Loucy (cell line): ENCODE measurements at regions not wholly inside any gene's neighbourhood (a gene's known extent, or its start where the extent isn't known, plus 50 kb on each side); places are given as distances from the start of the nearest gene placed in this dataset.

Source experiments
- H2AFZ ChIP-seq: fragments of 200-600 bp; sonication (generic); 2 replicates; pipeline ENCODE4 v1.6.0; 2016; ENCODE audit warnings: antibody characterized with exemption, mild to moderate bottlenecking, low read length, moderate library complexity
- H3F3A ChIP-seq: fragments of 200-600 bp; 2 replicates; pipeline ENCODE4 v1.6.0; 2016; ENCODE audit warnings: antibody characterized with exemption, low read depth, mild to moderate bottlenecking
- H3K27me3 ChIP-seq: fragments of 200-600 bp; sonication (generic); 2 replicates; pipeline ENCODE4 v1.6.1; 2014; ENCODE audit warnings: low read length, mild to moderate bottlenecking; ENCODE audit not compliant: insufficient read depth, poor library complexity, severe bottlenecking
- H3K36me3 ChIP-seq: fragments of 200-600 bp; sonication (generic); 2 replicates; pipeline ENCODE4 v1.6.1; 2016; ENCODE audit warnings: low read length; ENCODE audit not compliant: insufficient read depth
- H3K4me1 ChIP-seq: fragments of 200-600 bp; sonication (generic); 2 replicates; pipeline ENCODE4 v1.5.1; 2014; ENCODE audit warnings: low read length, mild to moderate bottlenecking; ENCODE audit not compliant: insufficient read depth, poor library complexity, severe bottlenecking
- H3K4me2 ChIP-seq: fragments of 200-600 bp; sonication (generic); 2 replicates; pipeline ENCODE4 v1.6.0; 2014; ENCODE audit warnings: antibody characterized with exemption, low read length, low read depth, mild to moderate bottlenecking; ENCODE audit not compliant: poor library complexity, severe bottlenecking
- H3K4me3 ChIP-seq: fragments of 200-600 bp; sonication (generic); 2 replicates; pipeline ENCODE4 v1.5.1; 2014; ENCODE audit warnings: low read length, mild to moderate bottlenecking, mixed read lengths; ENCODE audit not compliant: poor library complexity, severe bottlenecking
- H3K79me2 ChIP-seq: fragments of 200-600 bp; sonication (generic); 2 replicates; pipeline ENCODE4 v1.6.1; 2014; ENCODE audit warnings: low read length; ENCODE audit not compliant: insufficient read depth
- H3K9ac ChIP-seq: fragments of 200-600 bp; sonication (generic); 2 replicates; pipeline ENCODE4 v1.6.0; 2014; ENCODE audit warnings: mild to moderate bottlenecking, low read depth, low read length, moderate library complexity; ENCODE audit not compliant: poor library complexity, severe bottlenecking
- H3K9me2 ChIP-seq: fragments of 200-600 bp; sonication (generic); replicated peaks from 2 replicates; pipeline ENCODE4 v1.6.1; 2016; ENCODE audit warnings: low read depth, low read length, mixed read lengths
- H3K9me3 ChIP-seq: fragments of 200-600 bp; sonication (generic); 2 replicates; pipeline ENCODE4 v1.6.1; 2014; ENCODE audit warnings: mild to moderate bottlenecking, antibody characterized with exemption, low read length, low read depth; ENCODE audit not compliant: insufficient read depth
- H4K20me1 ChIP-seq: fragments of 200-600 bp; sonication (generic); 2 replicates; pipeline ENCODE4 v1.6.0; 2014; ENCODE audit warnings: antibody characterized with exemption, low read length, mild to moderate bottlenecking; ENCODE audit not compliant: insufficient read depth, poor library complexity, severe bottlenecking
- EZH2phosphoT487 ChIP-seq: fragments of 200-600 bp; IDR thresholded peaks from 2 replicates; pipeline ENCODE4 v1.6.1; 2018; ENCODE audit warnings: antibody characterized with exemption, mild to moderate bottlenecking, moderate library complexity, borderline replicate concordance
- TF ChIP-seq, protein P1 (sequence below): fragments of 200-600 bp; sonication (generic); conservative IDR thresholded peaks from 2 replicates; pipeline ENCODE4 v1.5.1; 2014; ENCODE audit warnings: mild to moderate bottlenecking, antibody characterized with exemption, low read length

DNA sequence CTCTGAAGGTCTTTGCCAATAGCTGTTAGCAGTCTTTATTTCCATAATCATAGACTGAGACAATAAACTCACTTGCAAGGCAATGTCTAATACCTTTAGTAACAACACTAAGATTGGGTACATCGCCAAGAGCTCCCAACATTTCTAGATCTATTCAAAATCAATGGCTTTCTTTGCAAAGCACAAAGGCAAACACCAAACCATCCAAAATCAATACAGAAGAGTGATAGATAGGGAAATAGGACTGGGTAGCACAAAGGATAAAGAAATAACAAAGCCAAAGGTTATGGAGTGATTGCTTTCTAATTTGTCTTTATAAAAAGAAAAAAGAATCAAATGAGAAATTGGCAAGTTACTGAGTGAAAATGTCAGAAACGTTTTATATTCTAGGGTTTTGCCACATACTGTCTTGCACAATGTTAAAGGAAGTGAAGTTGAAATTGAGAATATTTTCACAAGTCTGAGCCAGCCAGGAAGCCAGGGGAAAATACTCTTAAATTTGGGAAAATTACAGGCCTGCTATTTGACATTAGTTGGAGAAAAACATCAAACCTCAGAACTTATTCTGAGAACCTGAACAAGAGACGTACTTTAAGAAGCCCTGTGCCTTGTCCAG, 53.3 kb upstream of the LHFPL2 start:
- no peaks in the 10 kb centered on the region for H3K4me1 ChIP-seq
- no peak overlapping the region for H3K4me2 ChIP-seq
- no peaks in the 10 kb centered on the region for H3K27me3 ChIP-seq
- H3K79me2 ChIP-seq, result no peaks in the 10 kb centered on the region
- H3K9ac ChIP-seq, result no peak overlapping the region
- no peak overlapping the region for H3K4me3 ChIP-seq
- no peaks in the 10 kb centered on the region for H3K36me3 ChIP-seq
- no peaks in the 10 kb centered on the region for H3K9me3 ChIP-seq
- H4K20me1 ChIP-seq, result no peaks in the 10 kb centered on the region
- H2AFZ ChIP-seq, result no peak overlapping the region
- TF ChIP-seq, protein P1, sequence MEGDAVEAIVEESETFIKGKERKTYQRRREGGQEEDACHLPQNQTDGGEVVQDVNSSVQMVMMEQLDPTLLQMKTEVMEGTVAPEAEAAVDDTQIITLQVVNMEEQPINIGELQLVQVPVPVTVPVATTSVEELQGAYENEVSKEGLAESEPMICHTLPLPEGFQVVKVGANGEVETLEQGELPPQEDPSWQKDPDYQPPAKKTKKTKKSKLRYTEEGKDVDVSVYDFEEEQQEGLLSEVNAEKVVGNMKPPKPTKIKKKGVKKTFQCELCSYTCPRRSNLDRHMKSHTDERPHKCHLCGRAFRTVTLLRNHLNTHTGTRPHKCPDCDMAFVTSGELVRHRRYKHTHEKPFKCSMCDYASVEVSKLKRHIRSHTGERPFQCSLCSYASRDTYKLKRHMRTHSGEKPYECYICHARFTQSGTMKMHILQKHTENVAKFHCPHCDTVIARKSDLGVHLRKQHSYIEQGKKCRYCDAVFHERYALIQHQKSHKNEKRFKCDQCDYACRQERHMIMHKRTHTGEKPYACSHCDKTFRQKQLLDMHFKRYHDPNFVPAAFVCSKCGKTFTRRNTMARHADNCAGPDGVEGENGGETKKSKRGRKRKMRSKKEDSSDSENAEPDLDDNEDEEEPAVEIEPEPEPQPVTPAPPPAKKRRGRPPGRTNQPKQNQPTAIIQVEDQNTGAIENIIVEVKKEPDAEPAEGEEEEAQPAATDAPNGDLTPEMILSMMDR, result no peak
- no peak for TF ChIP-seq EZH2phosphoT487
- H3K9me2 ChIP-seq, result no peaks in the 10 kb centered on the region
- no peaks in the 10 kb centered on the region for H3F3A ChIP-seq

DNA sequence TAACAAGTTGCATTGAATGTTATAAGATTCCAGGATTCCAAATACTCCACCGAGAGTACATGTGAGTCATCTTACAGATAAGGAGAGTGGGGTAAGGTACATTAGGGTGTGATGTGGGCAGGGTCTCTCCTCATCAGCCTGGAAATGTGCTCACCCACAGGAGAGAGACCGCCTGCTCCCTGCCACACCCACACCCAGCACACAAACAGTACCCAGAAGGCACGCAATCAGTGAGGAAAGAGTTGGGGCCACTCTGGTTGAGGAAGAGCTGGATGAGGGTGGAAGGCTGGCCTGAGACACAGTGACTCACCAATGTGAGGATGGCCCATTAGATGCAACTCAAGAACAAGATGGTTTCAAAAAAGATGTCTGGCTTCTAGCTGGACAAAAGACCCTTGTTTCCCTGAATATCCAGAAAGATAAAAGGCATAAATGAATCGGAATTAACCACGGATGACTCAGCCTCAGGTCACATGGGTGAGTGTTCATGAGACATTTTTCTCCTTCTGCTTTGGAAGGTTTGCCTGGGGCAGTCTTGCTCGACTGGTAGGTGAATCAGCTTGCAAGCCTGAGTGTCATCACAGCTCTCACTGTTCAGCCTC, 51.1 kb upstream of the LHFPL2 start:
- Histone ChIP-seq H3K9me2 (no peaks in the 10 kb centered on the region), H3F3A (no peaks in the 10 kb centered on the region), H2AFZ (no peak overlapping the region), H3K4me1 (no peaks in the 10 kb centered on the region), H3K4me2 (no peak overlapping the region), H3K9me3 (no peaks in the 10 kb centered on the region), H3K79me2 (no peaks in the 10 kb centered on the region), H3K27me3 (no peaks in the 10 kb centered on the region), H4K20me1 (no peaks in the 10 kb centered on the region), H3K9ac (no peak overlapping the region), H3K4me3 (no peak overlapping the region), H3K36me3 (no peaks in the 10 kb centered on the region)
- no peak for TF ChIP-seq EZH2phosphoT487
- TF ChIP-seq, protein P1, result no peak

DNA sequence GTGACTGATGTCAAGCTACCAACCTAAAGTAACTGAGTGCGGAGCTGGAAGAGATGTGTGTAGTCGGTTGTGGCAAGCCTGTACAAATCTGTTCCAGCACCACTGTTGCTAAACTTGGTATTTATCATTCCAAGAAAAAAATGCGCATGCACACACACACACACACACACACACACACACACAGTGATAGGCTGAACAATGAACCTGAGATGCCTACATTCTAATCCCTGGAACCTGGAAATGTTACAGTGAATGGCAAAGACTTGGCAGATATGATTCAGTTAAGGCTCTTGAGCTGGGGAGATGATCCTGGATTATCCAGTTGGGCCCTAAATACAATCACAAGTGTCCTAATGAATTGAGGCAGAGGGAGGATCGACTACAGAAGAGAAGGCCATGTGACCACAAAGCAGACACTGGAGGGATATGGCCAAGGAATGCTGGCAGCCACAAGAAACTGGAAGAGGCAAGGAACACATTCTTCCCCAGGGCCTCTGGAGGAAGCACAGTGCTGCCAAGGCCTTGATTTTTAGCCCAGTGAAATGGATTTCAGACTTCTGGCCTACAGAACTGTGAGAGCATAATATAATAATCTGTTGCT, 49.7 kb upstream of the LHFPL2 start:
- Histone ChIP-seq H3K9me2 (no peaks in the 10 kb centered on the region), H3K79me2 (no peaks in the 10 kb centered on the region), H3K9ac (no peak overlapping the region), H3F3A (no peaks in the 10 kb centered on the region), H3K36me3 (no peaks in the 10 kb centered on the region), H2AFZ (no peak overlapping the region), H4K20me1 (no peaks in the 10 kb centered on the region), H3K4me1 (no peaks in the 10 kb centered on the region), H3K4me3 (no peak overlapping the region), H3K27me3 (no peaks in the 10 kb centered on the region), H3K4me2 (no peak overlapping the region), H3K9me3 (no peaks in the 10 kb centered on the region; the same call in 1 of the 2 replicates)
- no peak for TF ChIP-seq EZH2phosphoT487
- TF ChIP-seq, protein P1, result no peak
